ENCODE measurements at regions not wholly inside any gene's neighbourhood (a gene's known extent, or its start where the extent isn't known, plus 50 kb on each side); places are given as distances from the start of the nearest gene placed in this dataset.

DNA sequence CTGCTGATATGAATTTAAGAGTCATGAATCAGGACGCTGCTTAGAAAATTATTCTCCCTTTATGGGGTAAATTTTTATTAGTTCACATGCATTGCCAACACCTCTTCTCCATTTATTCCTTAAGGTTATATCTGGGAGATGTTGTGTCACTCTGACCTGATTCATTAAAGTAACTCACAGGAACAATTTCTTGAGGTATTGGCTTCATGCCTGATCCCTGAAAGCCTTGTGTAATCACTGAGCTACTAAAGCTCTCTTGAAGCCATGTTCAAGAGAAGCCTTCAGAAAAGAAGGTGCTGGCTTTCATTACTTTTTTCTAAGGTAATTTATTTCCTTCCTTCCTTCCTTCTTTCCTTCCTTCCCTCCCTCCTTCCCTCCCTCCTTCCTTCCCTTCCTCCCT lies 420.6 kb downstream of the RAB38 start:
- Histone ChIP-seq H3K27ac (no peak overlapping the region), H3K27me3 (no peaks in the 10 kb centered on the region), H3K9me3 (peaks cover 0 to 8% (median 0%) of the 10 kb centered on the region in 4 donors), H3K4me3 (no peak overlapping the region), H3K4me1 (no peaks in the 10 kb centered on the region), H3K36me3 (no peaks in the 10 kb centered on the region)
- WGBS, 2 donors: 66 to 74% methylated on average over 1 of the region's 1 CpG
- DNase-seq (ENCODE audit: low spot score in 2 of 2): no peak
- no peak for TF ChIP-seq EP300 (IDR thresholded peaks at IDR 0.05)
- TF ChIP-seq, protein P1, sequence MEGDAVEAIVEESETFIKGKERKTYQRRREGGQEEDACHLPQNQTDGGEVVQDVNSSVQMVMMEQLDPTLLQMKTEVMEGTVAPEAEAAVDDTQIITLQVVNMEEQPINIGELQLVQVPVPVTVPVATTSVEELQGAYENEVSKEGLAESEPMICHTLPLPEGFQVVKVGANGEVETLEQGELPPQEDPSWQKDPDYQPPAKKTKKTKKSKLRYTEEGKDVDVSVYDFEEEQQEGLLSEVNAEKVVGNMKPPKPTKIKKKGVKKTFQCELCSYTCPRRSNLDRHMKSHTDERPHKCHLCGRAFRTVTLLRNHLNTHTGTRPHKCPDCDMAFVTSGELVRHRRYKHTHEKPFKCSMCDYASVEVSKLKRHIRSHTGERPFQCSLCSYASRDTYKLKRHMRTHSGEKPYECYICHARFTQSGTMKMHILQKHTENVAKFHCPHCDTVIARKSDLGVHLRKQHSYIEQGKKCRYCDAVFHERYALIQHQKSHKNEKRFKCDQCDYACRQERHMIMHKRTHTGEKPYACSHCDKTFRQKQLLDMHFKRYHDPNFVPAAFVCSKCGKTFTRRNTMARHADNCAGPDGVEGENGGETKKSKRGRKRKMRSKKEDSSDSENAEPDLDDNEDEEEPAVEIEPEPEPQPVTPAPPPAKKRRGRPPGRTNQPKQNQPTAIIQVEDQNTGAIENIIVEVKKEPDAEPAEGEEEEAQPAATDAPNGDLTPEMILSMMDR (IDR thresholded peaks at IDR 0.05): no peak
- no peak for TF ChIP-seq POLR2A (IDR thresholded peaks at IDR 0.05)

DNA sequence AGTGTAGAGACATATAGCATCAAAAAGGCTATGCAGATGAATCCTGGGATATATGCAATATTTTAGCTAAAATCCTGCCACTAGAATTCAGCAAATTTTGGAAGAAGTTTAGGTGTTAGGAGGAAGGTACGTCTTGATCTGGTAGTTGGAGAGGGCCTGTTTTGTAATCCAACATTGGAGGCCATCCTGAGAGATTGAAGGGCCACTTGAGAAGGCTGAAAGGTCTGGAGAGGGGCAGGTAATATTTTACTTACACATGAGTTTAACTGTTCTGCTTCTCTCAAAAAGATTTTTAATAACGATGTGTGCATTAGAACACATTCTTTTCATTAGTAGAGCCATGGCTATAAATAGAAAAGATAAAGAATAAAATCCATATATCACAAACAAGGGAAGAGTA lies 422.1 kb downstream of the RAB38 start:
- Histone ChIP-seq H3K27ac (no peak overlapping the region), H3K36me3 (no peaks in the 10 kb centered on the region), H3K4me3 (no peak overlapping the region), H3K4me1 (no peaks in the 10 kb centered on the region), H3K9me3 (no peaks in the 10 kb centered on the region), H3K27me3 (no peaks in the 10 kb centered on the region)
- DNase-seq (ENCODE audit: low spot score in 2 of 2): no peak
- TF ChIP-seq, protein P1 (IDR thresholded peaks at IDR 0.05): no peak
- TF ChIP-seq EP300 (IDR thresholded peaks at IDR 0.05) (no peak), POLR2A (IDR thresholded peaks at IDR 0.05) (no peak)
- 88 to 90% methylated on average over 2 of the region's 2 CpGs for WGBS, 2 donors

DNA sequence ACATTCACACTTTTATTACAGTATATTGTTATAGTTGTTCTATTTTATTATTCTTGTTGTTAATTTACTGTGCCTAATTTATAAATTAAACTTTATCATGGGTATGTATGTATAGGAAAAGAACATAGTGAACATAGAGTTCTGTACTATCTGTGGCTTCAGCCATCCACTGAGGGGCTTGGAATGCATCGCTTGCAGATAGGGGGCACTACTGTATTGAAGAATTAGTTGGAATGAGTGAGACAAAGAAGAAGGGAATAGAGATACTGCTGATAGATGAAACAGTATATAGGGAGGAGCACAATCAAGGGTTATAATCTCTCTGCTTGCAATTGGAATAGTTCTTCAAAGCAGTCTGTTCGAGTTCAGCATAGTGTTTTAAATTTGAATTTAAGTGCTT lies 432.2 kb downstream of the RAB38 start:
- H3K27me3 ChIP-seq: no peaks in the 10 kb centered on the region
- no peak for DNase-seq (ENCODE audit: low spot score in 2 of 2)
- TF ChIP-seq, protein P1 (IDR thresholded peaks at IDR 0.05): no peak
- peaks cover 0 to 3% (median 0%) of the 10 kb centered on the region in 4 donors for H3K4me1 ChIP-seq
- no peaks in the 10 kb centered on the region for H3K36me3 ChIP-seq
- H3K9me3 ChIP-seq: no peaks in the 10 kb centered on the region
- no peak overlapping the region for H3K4me3 ChIP-seq
- H3K27ac ChIP-seq: no peak overlapping the region
- WGBS, 2 donors: 40 to 53% methylated on average over 2 of the region's 2 CpGs

DNA sequence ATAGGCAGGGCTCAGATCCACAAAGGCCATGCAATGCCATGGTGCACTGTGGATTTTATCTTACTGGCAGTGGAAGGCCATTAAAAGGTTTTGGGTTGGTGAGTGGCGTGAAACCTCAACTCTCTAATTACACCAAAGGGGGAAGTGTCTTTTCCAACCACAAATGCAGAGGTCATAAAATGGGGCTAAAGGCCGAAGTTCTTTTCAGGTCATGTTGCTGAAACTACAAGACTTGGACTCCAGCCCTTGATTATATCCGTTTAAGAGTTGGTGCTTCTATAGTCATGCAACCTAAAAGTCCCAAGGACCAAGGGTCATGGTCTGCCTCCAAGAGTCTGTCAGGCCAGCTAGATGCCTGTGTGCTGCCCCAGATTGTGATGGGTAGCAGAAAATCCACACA lies 434.3 kb downstream of the RAB38 start:
- no peaks in the 10 kb centered on the region for H3K27me3 ChIP-seq
- H3K36me3 ChIP-seq: no peaks in the 10 kb centered on the region
- H3K4me1 ChIP-seq: peaks cover 0 to 3% (median 0%) of the 10 kb centered on the region in 4 donors
- H3K27ac ChIP-seq: no peak overlapping the region
- DNase-seq (ENCODE audit: low spot score in 2 of 2): no peak
- TF ChIP-seq POLR2A (IDR thresholded peaks at IDR 0.05): no peak
- TF ChIP-seq, protein P1 (IDR thresholded peaks at IDR 0.05): no peak
- no peak for TF ChIP-seq EP300 (IDR thresholded peaks at IDR 0.05)
- no peak overlapping the region for H3K4me3 ChIP-seq
- no peaks in the 10 kb centered on the region for H3K9me3 ChIP-seq
- 62 to 64% methylated on average over 3 of the region's 3 CpGs for WGBS, 2 donors

DNA sequence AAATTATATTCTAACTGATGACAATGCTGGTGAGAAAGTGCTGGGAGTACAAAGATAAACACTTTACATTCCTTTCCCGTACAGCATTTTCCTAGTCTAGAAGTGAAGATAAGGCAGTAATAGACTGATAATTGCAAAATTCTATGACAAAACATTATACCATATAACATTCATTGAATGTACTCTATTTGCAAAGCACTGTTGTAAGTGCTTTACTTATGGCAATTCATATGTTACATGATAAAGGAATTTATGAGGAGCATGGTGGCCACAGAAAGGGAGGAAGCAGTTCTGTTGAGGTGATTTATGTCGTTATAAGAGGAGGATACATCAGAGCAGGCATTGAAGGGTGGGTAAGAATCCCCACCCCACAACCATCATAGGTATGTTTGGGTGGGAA lies 434.8 kb downstream of the RAB38 start:
- Histone ChIP-seq H3K4me3 (no peak overlapping the region), H3K4me1 (peaks cover 0 to 3% (median 0%) of the 10 kb centered on the region in 4 donors), H3K27me3 (no peaks in the 10 kb centered on the region), H3K9me3 (no peaks in the 10 kb centered on the region), H3K36me3 (no peaks in the 10 kb centered on the region), H3K27ac (no peak overlapping the region)
- WGBS, 2 donors: 70 to 73% methylated on average over 2 of the region's 2 CpGs
- no peak for DNase-seq (ENCODE audit: low spot score in 2 of 2)
- TF ChIP-seq EP300 (IDR thresholded peaks at IDR 0.05): no peak
- TF ChIP-seq, protein P1 (IDR thresholded peaks at IDR 0.05): no peak
- no peak for TF ChIP-seq POLR2A (IDR thresholded peaks at IDR 0.05)

Data from tibial nerve (tissue), 4 donors.